HG03460 (cell line): ENCODE measurements at regions not wholly inside any gene's neighbourhood (a gene's known extent, or its start where the extent isn't known, plus 50 kb on each side); places are given as distances from the start of the nearest gene placed in this dataset.
A peak's percentile ranks its signal among the peaks of the same experiment; 100 is the strongest.

Source experiments
- ATAC-seq: cut with Tn5 transposase; IDR thresholded peaks from one replicate; pipeline ENCODE4 v1.9.1; 2021; ENCODE audit not compliant: unreplicated experiment

DNA sequence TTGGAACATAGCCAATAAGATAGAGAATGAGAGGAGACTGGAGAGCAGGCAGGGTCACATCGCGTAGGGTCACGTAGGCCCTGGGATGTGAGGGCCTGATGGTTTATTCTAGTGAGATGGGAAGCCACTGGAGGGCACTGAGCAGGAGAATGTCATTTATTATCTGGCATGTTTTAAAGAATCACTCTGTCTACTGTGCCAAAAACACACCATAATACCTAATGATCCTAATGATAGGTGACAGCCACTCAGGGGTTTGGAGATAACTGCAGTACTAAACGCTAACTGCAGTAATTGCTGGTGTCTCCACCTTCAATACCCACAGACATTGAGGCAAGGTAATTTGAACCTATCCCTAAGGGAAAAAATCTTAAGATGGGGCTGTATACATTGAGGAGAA lies 185.4 kb downstream of the TTLL7 start:
- no peak for ATAC-seq

DNA sequence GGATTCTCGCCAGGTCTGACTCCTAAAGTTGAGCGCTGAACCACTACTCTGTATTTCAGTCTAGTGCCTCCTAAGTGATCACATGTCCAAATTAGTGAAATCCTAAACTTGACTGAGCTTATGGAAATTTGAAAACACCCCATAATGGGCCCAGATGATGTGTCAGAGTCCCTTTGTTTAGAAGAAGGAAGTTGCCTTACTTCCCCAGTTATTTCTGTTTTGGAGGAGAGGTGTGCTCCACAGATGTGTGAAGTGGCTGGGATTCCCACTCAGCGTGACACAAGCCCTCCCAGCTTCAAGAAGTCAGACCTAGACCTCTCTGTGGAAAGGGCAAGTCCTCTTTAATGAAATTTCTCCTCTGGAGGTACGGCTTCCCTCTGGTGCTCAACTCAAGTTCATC lies 188.8 kb downstream of the TTLL7 start:
- no peak for ATAC-seq

DNA sequence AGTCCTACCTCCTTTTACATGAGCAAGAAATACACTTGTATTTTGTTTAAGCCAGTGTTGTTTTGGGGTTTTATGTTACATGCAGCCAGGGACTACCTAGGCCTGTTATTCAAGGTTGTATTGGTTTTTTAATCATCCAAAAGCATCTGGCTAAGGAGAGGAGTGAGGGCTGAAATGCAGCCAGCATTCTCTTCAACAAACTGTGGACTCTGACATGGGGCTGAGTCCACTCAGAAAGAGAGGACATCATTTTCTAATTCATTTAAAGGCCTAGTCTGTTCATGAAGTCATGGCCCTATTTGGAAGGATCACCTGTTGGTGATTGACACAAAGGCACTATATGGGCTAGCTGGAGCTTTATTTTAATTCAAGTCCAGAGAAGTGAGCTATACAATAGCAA lies 190.4 kb downstream of the TTLL7 start:
- ATAC-seq = no peak

- ATAC-seq = no peak
These were observed 191.1 kb downstream of the TTLL7 start for GRCh38 chr1:83807821-83808220.

DNA sequence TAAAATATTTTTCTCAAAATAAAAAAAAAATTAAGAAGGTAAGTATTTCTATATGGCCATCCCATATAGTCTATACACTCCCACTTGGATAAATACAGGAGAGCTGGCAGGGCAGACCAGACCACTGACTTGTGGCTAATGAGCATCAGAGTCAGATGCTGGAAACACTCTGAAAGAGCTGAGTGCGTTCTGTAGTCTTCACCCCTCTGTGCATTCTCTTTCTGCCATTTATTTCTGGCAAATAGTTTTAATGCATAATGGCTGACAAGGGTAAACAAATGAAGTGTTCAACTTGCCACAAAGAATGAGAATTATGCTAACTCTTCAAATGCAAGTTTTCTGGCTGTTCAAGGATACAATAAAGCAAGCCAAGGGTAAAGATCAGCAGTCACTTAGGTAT lies 191.7 kb downstream of the TTLL7 start:
- no peak for ATAC-seq

DNA sequence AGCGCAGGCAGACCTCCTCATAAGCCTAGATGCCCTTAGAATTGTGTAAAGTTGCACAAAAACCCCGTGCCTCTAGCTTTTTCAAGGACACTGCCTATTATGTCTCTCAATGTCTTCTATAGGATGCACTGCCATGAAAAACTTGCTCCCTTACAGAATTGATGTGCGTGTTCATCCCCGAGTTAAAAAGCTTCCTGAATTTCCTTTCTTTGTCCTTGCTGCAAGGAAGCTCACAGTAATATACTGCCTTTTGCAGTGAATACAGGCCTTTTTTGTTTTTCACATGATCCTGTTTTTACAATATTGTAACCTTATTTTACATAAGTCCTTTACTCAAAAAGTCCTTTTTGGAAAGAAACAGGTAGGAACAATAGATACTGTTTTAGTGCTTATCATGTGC lies 193.0 kb downstream of the TTLL7 start:
- no peak for ATAC-seq

- ATAC-seq = no peak
These were observed 196.3 kb downstream of the TTLL7 start for GRCh38 chr1:83802460-83803152.

GRCh38 chr1:83802023-83802422 lies 196.9 kb downstream of the TTLL7 start:
- ATAC-seq = no peak

DNA sequence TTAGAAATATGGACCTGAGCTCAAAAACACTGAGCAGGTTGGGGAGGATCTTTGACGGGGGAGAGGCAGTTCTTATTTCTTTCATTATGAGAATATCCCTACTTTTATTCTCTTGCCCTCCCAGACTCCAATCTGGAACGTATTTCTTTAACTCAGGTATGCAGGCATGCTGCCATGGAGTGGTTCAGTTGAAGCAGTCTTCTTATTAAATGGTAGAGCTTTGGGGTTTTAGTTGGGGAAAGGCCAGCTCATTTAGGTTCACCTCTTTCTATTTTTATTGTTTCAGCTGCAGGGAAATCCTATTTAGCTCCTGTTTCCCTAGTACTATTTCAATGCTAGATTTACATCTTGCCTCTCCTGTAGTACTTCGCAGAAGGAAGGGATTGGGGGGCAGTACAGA lies 198.9 kb downstream of the TTLL7 start:
- no peak for ATAC-seq

GRCh38 chr1:83799594-83799993 lies 199.3 kb downstream of the TTLL7 start:
- ATAC-seq = no peak

DNA sequence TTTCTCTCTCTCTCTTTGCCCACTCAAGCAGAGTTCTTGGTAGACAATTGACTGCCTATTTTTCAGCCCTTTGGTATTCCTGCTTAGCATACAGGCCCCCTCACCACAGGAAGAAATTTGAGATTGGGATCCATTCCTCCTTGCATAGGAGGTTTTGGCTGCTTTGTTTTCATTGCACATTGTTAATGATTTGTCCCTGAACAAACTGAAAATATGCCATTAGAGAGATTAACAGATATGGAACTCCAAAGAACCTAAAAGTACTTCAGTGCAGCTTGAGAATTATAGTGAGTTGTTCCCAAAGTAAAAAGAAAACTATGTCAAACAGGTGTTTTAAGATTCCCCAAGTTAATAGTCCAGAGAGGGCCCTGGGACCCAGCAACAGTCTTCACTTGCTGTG lies 200.0 kb downstream of the TTLL7 start:
- no peak for ATAC-seq

- no peak for ATAC-seq
These were observed 202.5 kb downstream of the TTLL7 start for GRCh38 chr1:83796409-83796808.

DNA sequence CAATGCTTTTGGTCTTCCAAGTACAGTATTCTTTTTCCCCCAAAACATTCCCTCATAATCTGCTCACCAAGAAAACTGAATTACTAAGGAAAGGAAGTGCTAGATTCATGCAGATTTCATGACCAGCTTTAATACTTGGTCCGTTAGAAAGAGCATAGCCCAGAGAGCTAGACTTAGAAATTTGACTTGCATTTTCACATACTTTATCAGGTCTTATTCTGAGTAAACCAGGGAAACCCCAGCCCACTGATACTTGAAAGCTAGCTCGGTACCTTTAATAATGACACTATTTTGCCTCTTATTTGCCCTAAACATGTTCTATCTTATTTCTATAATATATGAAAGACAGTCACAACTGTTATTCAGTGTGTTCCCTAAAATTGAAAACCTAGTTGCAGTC lies 204.5 kb downstream of the TTLL7 start:
- ATAC-seq = peak; percentile 58

DNA sequence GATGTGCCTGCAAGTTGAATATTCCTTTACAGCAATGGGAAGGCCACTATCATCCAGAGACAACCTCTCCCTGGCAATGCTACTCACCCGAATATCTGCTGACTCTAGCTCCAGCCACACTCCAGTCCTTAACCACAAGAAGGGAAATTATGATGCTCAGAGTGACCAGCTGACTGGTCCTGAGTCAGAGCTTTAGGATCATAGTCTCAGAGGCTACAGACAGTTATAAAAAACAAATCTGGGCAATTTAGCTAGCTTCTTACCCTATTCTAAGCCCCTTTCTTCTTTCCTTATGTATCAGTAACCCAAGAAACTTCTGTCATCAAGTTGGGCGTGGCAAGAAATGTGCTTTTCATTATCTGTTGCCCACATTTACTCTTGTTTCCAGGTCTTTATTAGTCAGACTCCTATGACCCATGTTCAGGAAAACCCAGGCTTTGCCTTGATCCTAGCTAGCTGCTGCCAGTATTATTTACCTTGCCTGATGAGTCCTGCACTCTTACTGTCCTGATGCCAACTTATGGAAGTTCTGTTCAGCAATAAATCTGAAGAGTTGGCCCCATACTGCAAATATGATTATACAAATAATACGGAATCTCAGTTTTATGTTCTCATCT lies 207.0 kb downstream of the TTLL7 start:
- no peak for ATAC-seq

- no peak for ATAC-seq
These were observed 208.5 kb downstream of the TTLL7 start for GRCh38 chr1:83790446-83790845.

DNA sequence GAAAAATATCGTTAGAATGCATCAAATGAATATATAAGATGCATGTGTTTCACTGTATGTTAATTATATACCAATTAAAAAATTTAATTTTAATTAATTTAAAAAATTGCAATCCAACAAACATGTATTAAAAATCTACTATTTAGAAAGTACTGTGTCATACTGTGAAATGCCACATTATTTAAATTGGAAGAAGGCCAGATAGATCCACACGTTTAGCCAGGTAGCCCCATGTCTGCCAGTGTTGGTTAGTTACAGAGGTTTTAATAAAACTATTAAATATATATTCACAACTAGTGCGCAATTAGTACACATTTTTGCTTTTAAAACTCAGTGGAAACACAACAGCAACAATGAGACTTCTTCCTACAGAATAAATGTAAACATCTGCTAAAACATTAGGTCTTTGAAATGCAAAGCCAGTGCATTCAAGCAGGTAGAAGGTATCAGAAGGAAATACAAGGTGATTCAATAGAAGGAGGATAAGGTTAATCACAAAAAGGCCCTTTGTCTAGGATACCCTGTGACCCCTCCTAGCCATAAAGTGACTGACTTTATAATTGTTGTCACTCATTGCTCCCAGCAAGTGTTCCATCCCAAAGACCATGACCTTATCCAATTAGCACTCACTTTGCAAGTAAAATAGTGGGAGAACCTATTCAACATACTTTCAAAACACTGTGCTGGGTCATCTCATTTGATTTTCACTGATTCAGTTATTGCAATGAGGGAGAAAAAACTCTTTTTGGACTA lies 211.5 kb downstream of the TTLL7 start:
- no peak for ATAC-seq

DNA sequence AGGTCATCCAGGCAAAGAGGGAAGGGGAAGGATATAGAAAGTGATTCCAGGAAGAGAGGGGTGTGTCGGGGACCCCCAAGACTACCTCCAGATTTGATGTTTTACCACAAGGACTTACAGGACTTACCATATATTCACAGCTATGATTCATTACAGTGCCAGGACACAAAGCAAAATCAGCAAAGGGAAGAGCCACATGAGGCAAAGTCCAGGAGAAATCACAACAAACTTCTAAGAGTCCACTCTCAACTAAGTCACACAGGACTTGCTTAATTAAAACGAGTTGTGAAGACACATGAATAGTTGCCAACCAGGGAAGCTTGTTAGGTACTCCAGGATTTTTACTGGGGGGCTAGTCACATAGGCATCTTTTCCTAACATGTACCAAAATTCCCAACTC lies 217.3 kb downstream of the TTLL7 start:
- ATAC-seq = no peak

GRCh38 chr1:83779565-83779964 lies 219.4 kb downstream of the TTLL7 start:
- no peak for ATAC-seq

DNA sequence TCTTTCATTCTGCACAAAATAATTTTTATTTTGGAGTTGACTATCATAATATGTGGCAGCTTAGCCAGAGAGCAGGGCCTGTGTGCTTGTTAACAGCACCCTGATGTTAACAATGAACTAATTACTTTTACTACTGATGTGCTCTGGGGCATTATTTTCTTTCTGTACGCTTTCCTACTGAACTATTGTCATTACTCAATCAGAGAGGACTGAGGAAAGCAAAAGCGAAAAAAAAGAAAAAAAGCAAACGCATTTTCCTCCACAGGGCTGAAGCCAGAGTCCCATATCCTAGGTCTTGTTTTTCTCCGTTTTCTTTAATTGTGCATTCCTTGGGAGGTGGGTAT lies 221.2 kb downstream of the TTLL7 start:
- no peak for ATAC-seq

DNA sequence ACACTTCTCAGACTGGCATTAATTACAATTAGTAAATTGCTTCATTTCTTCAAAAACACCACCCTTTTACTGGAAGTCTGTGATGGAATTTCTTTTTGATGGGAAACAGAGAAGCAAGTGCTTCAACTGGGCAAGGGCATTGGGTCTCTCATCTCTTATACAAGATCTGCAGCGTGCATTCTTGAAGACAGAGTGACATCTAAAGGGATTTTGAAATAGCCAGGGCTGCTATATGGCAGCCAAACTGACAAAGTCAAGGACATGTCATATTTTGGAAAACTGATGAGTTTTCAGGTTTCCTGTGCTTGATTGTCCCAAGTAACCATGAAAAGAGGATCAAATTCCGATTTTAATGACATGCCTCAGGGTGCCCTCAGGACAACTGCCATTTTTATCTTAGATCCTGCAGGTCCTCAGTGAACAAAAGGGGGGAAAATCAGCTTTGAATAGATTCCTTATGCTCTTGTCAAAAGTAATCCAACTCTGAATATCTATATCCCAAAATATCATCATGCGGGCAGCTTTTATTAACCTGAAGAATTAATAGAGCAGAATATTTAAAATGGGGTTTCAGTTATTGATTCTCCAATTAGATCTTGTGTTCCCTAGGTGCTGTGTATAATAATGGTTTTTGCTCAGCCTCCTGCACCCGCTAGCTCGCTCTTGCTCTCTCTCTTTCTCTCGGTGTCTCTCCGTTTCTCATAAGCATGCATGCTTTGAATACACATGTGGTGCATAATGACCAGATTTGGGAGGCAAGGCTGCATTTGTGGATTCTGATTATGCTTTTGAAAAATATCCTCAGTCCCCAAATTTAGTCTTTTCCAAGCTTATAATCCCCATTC lies 221.8 kb downstream of the TTLL7 start:
- no peak for ATAC-seq

DNA sequence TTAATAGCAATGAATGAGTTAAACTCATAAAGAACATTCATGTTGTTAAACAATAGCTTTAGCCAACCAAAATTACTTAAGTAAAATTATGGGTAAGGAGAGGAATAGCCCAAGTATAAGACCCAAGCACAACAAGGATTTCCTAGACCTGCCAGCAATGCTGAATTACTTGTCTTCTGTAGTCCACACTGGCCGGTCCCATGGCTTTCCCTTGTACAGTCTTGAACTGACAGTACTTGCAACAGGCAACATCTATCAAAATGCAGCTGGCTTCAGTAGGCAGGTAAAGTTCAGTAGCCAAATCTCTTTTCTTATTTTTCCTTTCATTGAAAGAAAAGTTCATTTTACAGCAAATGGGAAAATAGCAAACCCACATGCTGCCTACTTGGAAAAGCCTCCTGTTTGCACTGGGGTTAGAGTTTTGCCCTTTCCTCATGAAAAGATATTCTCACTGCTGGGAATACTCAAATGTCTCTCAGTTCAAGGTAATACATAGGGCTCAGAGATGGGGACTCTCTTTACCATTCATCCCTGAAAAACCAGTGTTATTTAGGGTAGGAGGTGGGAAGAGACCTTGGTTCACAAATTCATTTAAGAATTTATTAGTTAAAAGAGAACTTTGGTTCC lies 222.8 kb downstream of the TTLL7 start:
- ATAC-seq = no peak
